ENCODE measurements at regions not wholly inside any gene's neighbourhood (a gene's known extent, or its start where the extent isn't known, plus 50 kb on each side); places are given as distances from the start of the nearest gene placed in this dataset.

DNA sequence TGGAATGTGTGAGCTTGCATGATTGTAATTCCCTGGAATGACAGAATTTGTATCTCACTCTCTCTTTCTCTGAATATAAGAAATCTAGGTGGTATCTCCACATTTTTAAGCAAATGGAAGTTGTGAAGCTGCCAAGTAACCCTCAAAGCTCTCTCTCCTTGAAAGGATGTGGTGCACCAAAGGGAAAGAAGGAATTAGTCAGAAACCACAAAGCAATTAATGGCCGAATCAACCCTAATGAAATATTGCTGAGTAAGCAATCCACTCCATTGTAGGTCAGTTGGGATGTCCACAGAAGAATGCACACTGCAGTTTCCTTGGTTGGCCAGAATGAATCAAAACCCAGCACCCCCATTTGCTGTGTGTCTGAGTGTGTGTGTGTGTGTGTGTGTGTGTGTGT lies 153.5 kb downstream of the KCNA5 start:
- TF ChIP-seq EP300 (conservative IDR thresholded peaks at IDR 0.05; ENCODE audit: poor library complexity, severe bottlenecking) (no peak), POLR2AphosphoS5 (IDR thresholded peaks at IDR 0.05) (no peak), SMC3 (conservative IDR thresholded peaks at IDR 0.05; ENCODE audit: poor library complexity) (no peak)
- TF ChIP-seq, protein P1, sequence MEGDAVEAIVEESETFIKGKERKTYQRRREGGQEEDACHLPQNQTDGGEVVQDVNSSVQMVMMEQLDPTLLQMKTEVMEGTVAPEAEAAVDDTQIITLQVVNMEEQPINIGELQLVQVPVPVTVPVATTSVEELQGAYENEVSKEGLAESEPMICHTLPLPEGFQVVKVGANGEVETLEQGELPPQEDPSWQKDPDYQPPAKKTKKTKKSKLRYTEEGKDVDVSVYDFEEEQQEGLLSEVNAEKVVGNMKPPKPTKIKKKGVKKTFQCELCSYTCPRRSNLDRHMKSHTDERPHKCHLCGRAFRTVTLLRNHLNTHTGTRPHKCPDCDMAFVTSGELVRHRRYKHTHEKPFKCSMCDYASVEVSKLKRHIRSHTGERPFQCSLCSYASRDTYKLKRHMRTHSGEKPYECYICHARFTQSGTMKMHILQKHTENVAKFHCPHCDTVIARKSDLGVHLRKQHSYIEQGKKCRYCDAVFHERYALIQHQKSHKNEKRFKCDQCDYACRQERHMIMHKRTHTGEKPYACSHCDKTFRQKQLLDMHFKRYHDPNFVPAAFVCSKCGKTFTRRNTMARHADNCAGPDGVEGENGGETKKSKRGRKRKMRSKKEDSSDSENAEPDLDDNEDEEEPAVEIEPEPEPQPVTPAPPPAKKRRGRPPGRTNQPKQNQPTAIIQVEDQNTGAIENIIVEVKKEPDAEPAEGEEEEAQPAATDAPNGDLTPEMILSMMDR (IDR thresholded peaks at IDR 0.05; ENCODE audit: poor library complexity, severe bottlenecking) = no peak
- no peak overlapping the region for H3K4me3 ChIP-seq (ENCODE audit: low read length)
- no peaks in the 10 kb centered on the region for H3F3A ChIP-seq (ENCODE audit: insufficient read depth, low read length, poor library complexity, severe bottlenecking)
- no peak overlapping the region for H2AFZ ChIP-seq (ENCODE audit: low read depth, low read length)
- H3K9me3 ChIP-seq (ENCODE audit: low read length) = no peaks in the 10 kb centered on the region
- H4K20me1 ChIP-seq (ENCODE audit: insufficient read depth) = no peaks in the 10 kb centered on the region
- H3K27me3 ChIP-seq (ENCODE audit: insufficient read depth, low read depth, low read length) = no peaks in the 10 kb centered on the region
- no peak overlapping the region for H3K4me2 ChIP-seq (ENCODE audit: low read length)
- H3K9ac ChIP-seq (ENCODE audit: low read length) = no peak overlapping the region
- no peak overlapping the region for H3K27ac ChIP-seq (ENCODE audit: low read length)
- H3K9me2 ChIP-seq (ENCODE audit: insufficient read depth, low read length) = no peaks in the 10 kb centered on the region
- no peaks in the 10 kb centered on the region for H3K36me3 ChIP-seq (ENCODE audit: insufficient read depth, low read length)
- H3K79me2 ChIP-seq (replicated peaks; ENCODE audit: insufficient read depth, low read length) = no peaks in the 10 kb centered on the region

DNA sequence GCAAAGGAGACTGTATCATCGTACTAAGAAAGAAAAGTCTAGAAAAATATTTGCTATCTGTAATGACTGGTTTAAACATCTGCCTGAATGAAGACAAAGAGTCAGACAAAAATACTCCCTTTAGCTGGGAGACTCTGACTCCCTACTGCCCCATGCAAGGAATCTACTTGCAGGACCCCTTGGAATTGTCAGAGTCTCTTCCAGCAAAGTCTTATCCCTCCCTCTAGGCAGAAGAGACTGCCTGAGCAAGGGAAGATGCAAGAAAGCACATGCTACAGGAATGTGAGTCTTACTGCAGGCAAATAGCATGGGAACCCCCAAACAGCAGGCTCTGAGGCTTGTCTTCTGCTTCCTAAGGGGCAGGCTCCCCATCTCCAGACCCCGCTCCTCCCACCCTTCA lies 154.0 kb downstream of the KCNA5 start:
- H2AFZ ChIP-seq (ENCODE audit: low read depth, low read length) = no peak overlapping the region
- H3K9me3 ChIP-seq (ENCODE audit: low read length) = no peaks in the 10 kb centered on the region
- H3F3A ChIP-seq (ENCODE audit: insufficient read depth, low read length, poor library complexity, severe bottlenecking) = no peaks in the 10 kb centered on the region
- H3K4me3 ChIP-seq (ENCODE audit: low read length) = no peak overlapping the region
- TF ChIP-seq RAD21 (conservative IDR thresholded peaks at IDR 0.05) (no peak), MXI1 (conservative IDR thresholded peaks at IDR 0.05; ENCODE audit: poor library complexity, severe bottlenecking) (no peak), POLR2AphosphoS5 (IDR thresholded peaks at IDR 0.05) (no peak), EP300 (conservative IDR thresholded peaks at IDR 0.05; ENCODE audit: poor library complexity, severe bottlenecking) (no peak), TAF1 (IDR thresholded peaks at IDR 0.05; ENCODE audit: low read depth) (no peak), SMC3 (conservative IDR thresholded peaks at IDR 0.05; ENCODE audit: poor library complexity) (no peak), EZH2 (IDR thresholded peaks at IDR 0.05; ENCODE audit: borderline replicate concordance, insufficient read depth, low read length, poor library complexity, severe bottlenecking) (no peak)
- TF ChIP-seq, protein P1 (IDR thresholded peaks at IDR 0.05; ENCODE audit: poor library complexity, severe bottlenecking) = no peak
- TF ChIP-seq, protein P2, sequence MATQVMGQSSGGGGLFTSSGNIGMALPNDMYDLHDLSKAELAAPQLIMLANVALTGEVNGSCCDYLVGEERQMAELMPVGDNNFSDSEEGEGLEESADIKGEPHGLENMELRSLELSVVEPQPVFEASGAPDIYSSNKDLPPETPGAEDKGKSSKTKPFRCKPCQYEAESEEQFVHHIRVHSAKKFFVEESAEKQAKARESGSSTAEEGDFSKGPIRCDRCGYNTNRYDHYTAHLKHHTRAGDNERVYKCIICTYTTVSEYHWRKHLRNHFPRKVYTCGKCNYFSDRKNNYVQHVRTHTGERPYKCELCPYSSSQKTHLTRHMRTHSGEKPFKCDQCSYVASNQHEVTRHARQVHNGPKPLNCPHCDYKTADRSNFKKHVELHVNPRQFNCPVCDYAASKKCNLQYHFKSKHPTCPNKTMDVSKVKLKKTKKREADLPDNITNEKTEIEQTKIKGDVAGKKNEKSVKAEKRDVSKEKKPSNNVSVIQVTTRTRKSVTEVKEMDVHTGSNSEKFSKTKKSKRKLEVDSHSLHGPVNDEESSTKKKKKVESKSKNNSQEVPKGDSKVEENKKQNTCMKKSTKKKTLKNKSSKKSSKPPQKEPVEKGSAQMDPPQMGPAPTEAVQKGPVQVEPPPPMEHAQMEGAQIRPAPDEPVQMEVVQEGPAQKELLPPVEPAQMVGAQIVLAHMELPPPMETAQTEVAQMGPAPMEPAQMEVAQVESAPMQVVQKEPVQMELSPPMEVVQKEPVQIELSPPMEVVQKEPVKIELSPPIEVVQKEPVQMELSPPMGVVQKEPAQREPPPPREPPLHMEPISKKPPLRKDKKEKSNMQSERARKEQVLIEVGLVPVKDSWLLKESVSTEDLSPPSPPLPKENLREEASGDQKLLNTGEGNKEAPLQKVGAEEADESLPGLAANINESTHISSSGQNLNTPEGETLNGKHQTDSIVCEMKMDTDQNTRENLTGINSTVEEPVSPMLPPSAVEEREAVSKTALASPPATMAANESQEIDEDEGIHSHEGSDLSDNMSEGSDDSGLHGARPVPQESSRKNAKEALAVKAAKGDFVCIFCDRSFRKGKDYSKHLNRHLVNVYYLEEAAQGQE (IDR thresholded peaks at IDR 0.05; ENCODE audit: borderline replicate concordance) = no peak
- no peak overlapping the region for H3K9ac ChIP-seq (ENCODE audit: low read length)
- no peaks in the 10 kb centered on the region for H3K36me3 ChIP-seq (ENCODE audit: insufficient read depth, low read length)
- no peaks in the 10 kb centered on the region for H3K27me3 ChIP-seq (ENCODE audit: insufficient read depth, low read depth, low read length)
- no peak overlapping the region for H3K4me2 ChIP-seq (ENCODE audit: low read length)
- no peak overlapping the region for H3K27ac ChIP-seq (ENCODE audit: low read length)
- no peaks in the 10 kb centered on the region for H3K79me2 ChIP-seq (replicated peaks; ENCODE audit: insufficient read depth, low read length)
- no peaks in the 10 kb centered on the region for H4K20me1 ChIP-seq (ENCODE audit: insufficient read depth)
- H3K9me2 ChIP-seq (ENCODE audit: insufficient read depth, low read length) = no peaks in the 10 kb centered on the region
